ENCODE measurements at regions not wholly inside any gene's neighbourhood (a gene's known extent, or its start where the extent isn't known, plus 50 kb on each side); places are given as distances from the start of the nearest gene placed in this dataset.

DNA sequence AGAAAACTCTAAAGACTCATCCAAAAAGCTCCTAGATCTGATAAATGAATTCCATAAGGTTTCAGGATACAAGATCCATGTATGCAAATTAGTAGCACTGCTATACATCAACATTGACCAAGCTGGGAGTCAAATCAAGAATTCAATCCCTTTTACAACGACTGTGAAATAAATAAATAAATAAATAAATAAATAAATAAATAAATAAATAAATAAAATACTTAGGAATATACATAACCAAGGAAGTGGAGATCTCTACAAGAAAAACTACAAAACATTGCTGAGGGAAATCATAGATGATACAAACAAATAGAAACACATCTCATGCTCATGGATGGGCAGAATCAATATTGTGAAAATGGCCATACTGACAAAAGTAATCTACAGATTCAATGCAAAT, 132.0 kb upstream of the NRSN1 start:
- no peak for DNase-seq

DNA sequence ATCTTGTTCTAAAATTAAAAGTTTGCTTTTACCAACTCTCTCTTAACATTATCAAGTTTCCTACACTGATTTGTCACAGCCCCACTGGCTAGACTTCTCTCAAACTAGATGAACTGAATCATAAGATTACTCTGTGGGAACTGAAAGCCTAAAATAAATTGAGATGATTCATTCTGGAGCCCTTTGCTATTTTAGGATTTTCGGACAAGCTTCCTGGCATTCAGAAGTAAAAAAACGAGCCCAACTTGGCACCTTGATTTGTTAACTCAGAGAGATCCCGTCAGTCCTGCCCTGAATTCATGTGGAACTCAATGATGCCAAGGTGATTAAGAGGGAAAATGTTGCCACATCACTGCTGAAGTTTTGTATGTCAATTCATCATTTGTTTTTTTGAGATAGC, 122.0 kb upstream of the NRSN1 start:
- no peak for DNase-seq

DNA sequence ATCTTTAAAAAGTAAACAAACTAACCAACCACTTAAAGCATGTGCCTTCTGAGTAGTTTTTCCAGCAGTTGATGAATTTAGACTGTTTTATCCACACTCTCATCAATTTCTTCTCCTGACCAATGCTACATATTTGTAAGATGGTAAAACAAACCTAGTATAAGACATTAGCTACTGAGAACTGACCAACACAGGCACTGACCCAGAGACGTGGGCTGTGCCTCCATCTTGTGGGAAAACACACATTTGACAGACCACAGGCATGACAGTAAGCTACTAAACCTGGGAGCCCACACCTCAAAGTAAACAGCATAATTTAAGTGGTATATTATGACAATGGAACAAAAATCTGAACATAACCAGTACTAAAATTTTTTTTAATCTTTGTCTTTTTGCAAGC, 121.4 kb upstream of the NRSN1 start:
- DNase-seq, result no peak

- DNase-seq, result no peak
These were observed 119.8 kb upstream of the NRSN1 start for GRCh38 chr6:24006254-24006653.

DNA sequence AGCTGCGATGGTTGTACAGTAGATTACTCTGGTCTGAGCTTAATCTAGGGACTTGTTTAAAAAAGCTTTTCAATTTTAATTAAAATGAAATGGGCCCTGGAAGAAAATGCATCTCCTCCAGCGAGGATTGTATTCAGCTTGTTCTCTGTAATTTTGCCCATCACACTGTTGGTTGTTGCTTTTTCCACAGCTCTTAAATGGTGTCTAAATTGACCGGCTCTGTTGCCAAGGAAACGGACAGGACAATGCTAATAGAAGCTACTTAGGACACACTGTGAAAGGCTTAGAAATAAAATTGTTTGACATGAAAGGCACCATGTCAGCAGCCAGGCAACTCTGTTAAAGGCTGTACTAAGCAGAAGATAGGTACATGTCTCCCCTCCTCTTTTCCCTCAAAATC, 116.7 kb upstream of the NRSN1 start:
- no peak for DNase-seq

DNA sequence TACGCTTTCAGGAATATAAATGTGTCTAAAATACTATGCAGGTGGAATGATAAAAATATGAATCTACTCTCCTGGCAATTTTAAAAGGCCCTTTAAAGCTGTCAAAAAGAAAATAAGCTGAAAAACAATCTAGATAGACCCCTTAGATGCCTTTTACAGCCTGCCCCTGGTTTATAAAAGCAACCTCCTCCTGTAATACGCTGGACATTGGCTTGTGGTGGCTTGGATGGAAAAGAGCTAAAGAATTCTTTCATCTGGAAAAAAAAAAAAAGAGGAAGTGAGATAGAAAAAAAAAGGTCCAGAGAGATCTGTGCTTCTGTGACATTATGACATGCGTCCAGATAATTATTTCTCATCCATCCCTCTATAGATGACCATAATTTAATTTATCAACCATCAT, 115.9 kb upstream of the NRSN1 start:
- no peak for DNase-seq

DNA sequence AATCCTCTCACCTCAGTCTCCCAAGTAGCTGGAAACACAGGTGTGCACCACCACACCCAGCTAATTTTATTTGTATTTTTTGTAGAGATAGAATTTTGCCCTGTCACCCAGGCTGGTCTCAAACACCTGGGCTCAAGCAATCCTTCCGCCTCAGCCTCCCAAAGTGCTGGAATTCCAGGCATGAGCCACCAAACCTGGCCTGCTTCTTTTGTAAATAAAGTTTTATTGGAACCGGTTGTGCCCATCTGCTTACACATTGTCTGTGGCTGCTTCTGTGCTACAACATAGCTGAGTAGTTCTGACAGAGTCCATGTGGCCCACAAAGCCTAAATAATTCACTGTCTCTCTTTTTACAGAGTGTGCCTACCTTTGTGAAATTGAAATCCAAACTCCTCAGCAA, 109.7 kb upstream of the NRSN1 start:
- no peak for DNase-seq

GRCh38 chr6:24016857-24017256, 109.2 kb upstream of the NRSN1 start:
- DNase-seq, result no peak

- no peak for DNase-seq
These were observed 106.6 kb upstream of the NRSN1 start for GRCh38 chr6:24019393-24019792.

GRCh38 chr6:24019830-24020229, 106.2 kb upstream of the NRSN1 start:
- DNase-seq, result no peak

GRCh38 chr6:24026050-24026449, 100.0 kb upstream of the NRSN1 start:
- no peak for DNase-seq

GRCh38 chr6:24031496-24031895, 94.5 kb upstream of the NRSN1 start:
- DNase-seq, result no peak

- DNase-seq, result peak; percentile 20
These were observed 92.9 kb upstream of the NRSN1 start for GRCh38 chr6:24032896-24033688.

GRCh38 chr6:24043848-24044247, 82.2 kb upstream of the NRSN1 start:
- no peak for DNase-seq

DNA sequence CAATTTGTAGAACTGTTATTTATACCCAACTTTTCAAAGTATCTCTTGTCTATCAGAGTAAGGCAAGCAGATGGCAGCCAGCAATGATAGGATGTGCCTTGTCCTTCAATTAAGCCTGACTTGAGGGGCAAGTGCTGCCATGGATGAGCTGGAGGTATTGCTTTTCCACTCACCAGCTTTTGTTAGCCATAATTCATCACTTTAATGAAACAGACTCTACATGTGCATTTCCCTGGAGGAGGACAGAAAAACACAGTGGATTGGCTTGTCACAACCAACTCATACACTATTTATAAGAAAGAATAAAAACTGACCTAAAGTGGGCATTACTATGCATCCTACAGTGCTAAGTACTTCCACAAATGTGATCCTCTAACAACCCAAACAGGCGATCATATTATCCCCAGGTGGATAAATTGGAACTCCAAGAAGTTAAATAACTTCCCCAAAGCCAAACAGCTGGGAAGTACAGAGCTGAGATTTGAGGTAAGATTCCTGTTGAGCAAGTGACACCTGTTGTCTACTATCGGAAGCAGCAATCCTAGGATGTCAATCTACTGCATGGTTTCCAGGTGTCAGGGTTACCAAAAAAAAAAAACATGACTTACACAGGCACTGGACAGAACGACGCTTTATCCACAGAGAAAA, 73.9 kb upstream of the NRSN1 start:
- no peak for DNase-seq

- no peak for DNase-seq
These were observed 73.4 kb upstream of the NRSN1 start for GRCh38 chr6:24052590-24052961.

GRCh38 chr6:24053057-24053456, 73.0 kb upstream of the NRSN1 start:
- no peak for DNase-seq

DNA sequence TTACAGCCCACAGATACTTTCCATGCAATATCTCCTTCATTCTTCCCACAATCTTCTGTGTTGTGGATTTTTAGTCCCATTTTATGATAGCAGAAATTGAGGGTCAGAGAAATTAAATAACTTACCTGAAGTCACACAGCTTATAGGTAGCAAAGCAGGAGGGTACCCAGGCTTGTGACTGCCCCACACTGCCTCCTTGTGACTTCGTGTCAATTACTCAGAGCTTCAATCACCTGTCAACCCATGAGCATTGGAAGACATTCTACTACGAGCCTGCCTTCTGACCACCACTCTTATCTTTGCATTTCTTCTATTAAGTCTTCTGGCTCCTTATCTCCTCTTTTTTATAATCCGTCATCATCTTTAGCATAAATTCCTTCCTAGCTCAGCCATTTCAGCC, 71.6 kb upstream of the NRSN1 start:
- DNase-seq, result no peak

- DNase-seq, result no peak
These were observed 69.4 kb upstream of the NRSN1 start for GRCh38 chr6:24056567-24056966.

GRCh38 chr6:24057030-24057429, 69.0 kb upstream of the NRSN1 start:
- DNase-seq, result no peak

GRCh38 chr6:24060982-24061754, 64.8 kb upstream of the NRSN1 start:
- DNase-seq, result no peak

DNA sequence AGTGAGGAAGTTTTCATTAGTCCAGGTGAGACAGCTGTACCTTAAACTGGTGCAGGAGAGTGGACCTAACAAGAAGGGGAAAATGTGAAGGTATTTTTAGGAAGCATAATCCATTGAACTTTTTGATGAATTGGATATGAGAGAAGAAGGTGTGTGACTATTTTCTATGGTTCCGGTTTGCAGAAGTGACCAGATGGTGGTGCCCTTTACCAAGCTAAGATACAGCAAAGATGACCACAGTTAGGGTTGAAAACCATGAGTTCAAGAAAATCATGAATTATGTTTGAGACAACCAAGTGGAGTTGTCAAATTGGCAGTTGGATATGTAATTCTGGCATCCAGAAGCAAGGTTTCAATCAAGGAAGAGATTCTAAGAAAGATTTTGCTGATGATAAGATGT, 61.9 kb upstream of the NRSN1 start:
- DNase-seq, result no peak

DNA sequence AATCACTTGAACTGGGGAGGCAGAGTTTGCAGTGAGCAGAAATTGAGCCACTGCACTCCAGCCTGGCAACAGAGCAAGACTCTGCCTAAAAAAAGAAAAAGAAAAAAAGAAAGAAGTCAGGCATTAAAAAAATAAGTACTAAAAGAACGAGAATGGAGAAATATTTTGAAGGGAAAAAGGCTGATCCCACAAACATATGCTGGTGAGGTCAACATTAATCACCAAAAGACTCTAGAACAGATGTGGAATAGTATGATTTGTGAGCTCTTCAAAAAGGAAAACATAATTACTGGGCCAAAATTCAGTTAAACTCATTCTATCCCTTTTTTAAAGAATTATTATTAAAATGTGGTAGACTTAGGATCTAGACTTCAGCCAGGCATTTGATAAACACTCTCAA, 61.2 kb upstream of the NRSN1 start:
- no peak for DNase-seq

GRCh38 chr6:24069526-24069925, 56.5 kb upstream of the NRSN1 start:
- no peak for DNase-seq

All from NCI-H524 treated with DMSO at 0.1 percent for 48 hours (cell line).